ENCODE measurements at regions not wholly inside any gene's neighbourhood (a gene's known extent, or its start where the extent isn't known, plus 50 kb on each side); places are given as distances from the start of the nearest gene placed in this dataset.

DNA sequence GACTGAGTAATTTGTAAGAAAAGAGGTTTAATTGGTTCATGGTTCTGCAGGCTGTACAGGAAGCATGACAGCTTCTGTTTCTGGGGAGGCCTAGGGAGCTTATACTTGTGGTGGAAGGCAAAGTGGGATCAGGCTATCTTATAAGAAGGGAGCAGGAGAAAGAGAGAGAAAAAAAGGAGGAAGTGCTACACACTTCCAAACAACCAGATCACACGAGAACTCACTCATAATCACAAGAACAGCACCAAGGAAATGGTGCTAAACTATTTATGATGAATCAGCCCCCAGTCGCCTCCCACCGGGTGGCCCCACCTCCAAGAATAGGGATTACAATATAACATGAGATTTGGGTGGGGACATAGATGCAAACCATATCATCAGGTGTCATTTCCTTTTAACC lies 89.1 kb upstream of the KCNMA1 start:
- H3F3A ChIP-seq (replicated peaks; ENCODE audit: low read depth) = no peaks in the 10 kb centered on the region
- H3K9me2 ChIP-seq (ENCODE audit: insufficient read depth) = no peaks in the 10 kb centered on the region
- peaks cover 5% of the 10 kb centered on the region for H3K27me3 Mint-ChIP-seq (ENCODE audit: insufficient read depth, low read depth, poor library complexity)
- no peak overlapping the region for H3K4me2 ChIP-seq
- H3K4me3 Mint-ChIP-seq = no peak overlapping the region
- no peak overlapping the region for H3K27ac Mint-ChIP-seq
- no peak overlapping the region for H3K27ac ChIP-seq (ENCODE audit: low read depth)
- no peaks in the 10 kb centered on the region for H4K20me1 ChIP-seq (replicated peaks; ENCODE audit: insufficient read depth)
- H3K4me3 ChIP-seq = no peak overlapping the region
- no peaks in the 10 kb centered on the region for H3K27me3 ChIP-seq (ENCODE audit: insufficient read depth)
- H3K36me3 ChIP-seq (ENCODE audit: insufficient read depth) = no peaks in the 10 kb centered on the region
- no peaks in the 10 kb centered on the region for H3K36me3 Mint-ChIP-seq (ENCODE audit: low read depth)
- H3K79me2 ChIP-seq (replicated peaks; ENCODE audit: insufficient read depth) = no peaks in the 10 kb centered on the region
- peaks cover 4% of the 10 kb centered on the region; the same call in 1 of the 2 replicates for H3K4me1 ChIP-seq (ENCODE audit: insufficient read depth)
- ATAC-seq (no peak), DNase-seq (ENCODE audit: low spot score) (no peak)
- TF ChIP-seq CREB1 (CRISPR knock-in tag; IDR thresholded peaks at IDR 0.05; ENCODE audit: low read depth) (no peak), NANOG (IDR thresholded peaks at IDR 0.05; ENCODE audit: borderline replicate concordance) (no peak), ZNF462 (CRISPR knock-in tag; IDR thresholded peaks at IDR 0.05) (no peak), ZNF114 (CRISPR knock-in tag; IDR thresholded peaks at IDR 0.05) (no peak), ZNF331 (CRISPR knock-in tag; IDR thresholded peaks at IDR 0.05; ENCODE audit: low read depth) (no peak), EZH2 (IDR thresholded peaks at IDR 0.05; ENCODE audit: low read depth, unreplicated experiment) (no peak), CTCF (conservative IDR thresholded peaks at IDR 0.05; ENCODE audit: low read depth in 2 of 2) (no peak), EZH2phosphoT487 (IDR thresholded peaks at IDR 0.05; ENCODE audit: unreplicated experiment) (no peak)
- TF ChIP-seq, protein P1, sequence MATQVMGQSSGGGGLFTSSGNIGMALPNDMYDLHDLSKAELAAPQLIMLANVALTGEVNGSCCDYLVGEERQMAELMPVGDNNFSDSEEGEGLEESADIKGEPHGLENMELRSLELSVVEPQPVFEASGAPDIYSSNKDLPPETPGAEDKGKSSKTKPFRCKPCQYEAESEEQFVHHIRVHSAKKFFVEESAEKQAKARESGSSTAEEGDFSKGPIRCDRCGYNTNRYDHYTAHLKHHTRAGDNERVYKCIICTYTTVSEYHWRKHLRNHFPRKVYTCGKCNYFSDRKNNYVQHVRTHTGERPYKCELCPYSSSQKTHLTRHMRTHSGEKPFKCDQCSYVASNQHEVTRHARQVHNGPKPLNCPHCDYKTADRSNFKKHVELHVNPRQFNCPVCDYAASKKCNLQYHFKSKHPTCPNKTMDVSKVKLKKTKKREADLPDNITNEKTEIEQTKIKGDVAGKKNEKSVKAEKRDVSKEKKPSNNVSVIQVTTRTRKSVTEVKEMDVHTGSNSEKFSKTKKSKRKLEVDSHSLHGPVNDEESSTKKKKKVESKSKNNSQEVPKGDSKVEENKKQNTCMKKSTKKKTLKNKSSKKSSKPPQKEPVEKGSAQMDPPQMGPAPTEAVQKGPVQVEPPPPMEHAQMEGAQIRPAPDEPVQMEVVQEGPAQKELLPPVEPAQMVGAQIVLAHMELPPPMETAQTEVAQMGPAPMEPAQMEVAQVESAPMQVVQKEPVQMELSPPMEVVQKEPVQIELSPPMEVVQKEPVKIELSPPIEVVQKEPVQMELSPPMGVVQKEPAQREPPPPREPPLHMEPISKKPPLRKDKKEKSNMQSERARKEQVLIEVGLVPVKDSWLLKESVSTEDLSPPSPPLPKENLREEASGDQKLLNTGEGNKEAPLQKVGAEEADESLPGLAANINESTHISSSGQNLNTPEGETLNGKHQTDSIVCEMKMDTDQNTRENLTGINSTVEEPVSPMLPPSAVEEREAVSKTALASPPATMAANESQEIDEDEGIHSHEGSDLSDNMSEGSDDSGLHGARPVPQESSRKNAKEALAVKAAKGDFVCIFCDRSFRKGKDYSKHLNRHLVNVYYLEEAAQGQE (IDR thresholded peaks at IDR 0.05; ENCODE audit: unreplicated experiment) = no peak
- 0 out of 3 replicates have a peak, but pooled peaks cover 6% of the 10 kb centered on the region for H3K4me1 Mint-ChIP-seq
- no peaks in the 10 kb centered on the region; the same call in 2 of the 3 replicates for H3K9me3 Mint-ChIP-seq
- 0 out of 2 replicates have a peak overlapping the region, but pooled peaks have one; percentile 47 for H2AFZ ChIP-seq

Measured in GM23338 (cell line).